ENCODE measurements at regions not wholly inside any gene's neighbourhood (a gene's known extent, or its start where the extent isn't known, plus 50 kb on each side); places are given as distances from the start of the nearest gene placed in this dataset.

DNA sequence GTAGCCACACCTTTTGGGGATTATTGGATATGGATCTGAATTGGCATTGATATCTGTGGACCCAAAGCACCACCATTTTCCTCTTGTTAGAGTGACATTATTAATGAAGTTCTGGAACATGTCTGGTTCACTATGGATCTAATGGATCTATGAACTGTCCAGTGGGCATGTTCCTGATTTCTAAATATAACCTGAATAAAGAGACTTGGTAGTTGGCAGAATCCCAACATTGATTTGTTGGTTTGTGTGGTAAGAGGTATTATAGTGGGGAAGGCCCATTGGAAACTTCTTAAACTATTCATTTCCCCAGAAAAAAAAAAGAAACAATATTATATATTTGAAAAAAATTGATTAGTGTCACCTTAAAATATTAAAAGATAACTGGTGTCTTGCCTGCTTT lies 312.6 kb downstream of the HTR1B start:
- no peak overlapping the region for H3K4me2 ChIP-seq
- H3K27ac ChIP-seq: no peak overlapping the region
- H3K79me2 ChIP-seq (ENCODE audit: insufficient read depth, low read depth): no peaks in the 10 kb centered on the region
- H3K9ac ChIP-seq: no peak overlapping the region
- no peaks in the 10 kb centered on the region for H3K4me1 ChIP-seq (ENCODE audit: low read depth, poor library complexity, severe bottlenecking)
- TF ChIP-seq, protein P1, sequence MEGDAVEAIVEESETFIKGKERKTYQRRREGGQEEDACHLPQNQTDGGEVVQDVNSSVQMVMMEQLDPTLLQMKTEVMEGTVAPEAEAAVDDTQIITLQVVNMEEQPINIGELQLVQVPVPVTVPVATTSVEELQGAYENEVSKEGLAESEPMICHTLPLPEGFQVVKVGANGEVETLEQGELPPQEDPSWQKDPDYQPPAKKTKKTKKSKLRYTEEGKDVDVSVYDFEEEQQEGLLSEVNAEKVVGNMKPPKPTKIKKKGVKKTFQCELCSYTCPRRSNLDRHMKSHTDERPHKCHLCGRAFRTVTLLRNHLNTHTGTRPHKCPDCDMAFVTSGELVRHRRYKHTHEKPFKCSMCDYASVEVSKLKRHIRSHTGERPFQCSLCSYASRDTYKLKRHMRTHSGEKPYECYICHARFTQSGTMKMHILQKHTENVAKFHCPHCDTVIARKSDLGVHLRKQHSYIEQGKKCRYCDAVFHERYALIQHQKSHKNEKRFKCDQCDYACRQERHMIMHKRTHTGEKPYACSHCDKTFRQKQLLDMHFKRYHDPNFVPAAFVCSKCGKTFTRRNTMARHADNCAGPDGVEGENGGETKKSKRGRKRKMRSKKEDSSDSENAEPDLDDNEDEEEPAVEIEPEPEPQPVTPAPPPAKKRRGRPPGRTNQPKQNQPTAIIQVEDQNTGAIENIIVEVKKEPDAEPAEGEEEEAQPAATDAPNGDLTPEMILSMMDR (conservative IDR thresholded peaks at IDR 0.05; ENCODE audit: low read depth, low read length): no peak
- H3K36me3 ChIP-seq (ENCODE audit: insufficient read depth): no peaks in the 10 kb centered on the region
- no peak overlapping the region for H3K4me3 ChIP-seq (IDR thresholded peaks at IDR 0.05; ENCODE audit: insufficient read depth, low read depth, low read length)
- no peaks in the 10 kb centered on the region for H4K20me1 ChIP-seq (ENCODE audit: insufficient read depth)
- H2AFZ ChIP-seq (ENCODE audit: low read depth): no peak overlapping the region
- no peaks in the 10 kb centered on the region for H3K27me3 ChIP-seq (ENCODE audit: insufficient read depth, low read depth)

DNA sequence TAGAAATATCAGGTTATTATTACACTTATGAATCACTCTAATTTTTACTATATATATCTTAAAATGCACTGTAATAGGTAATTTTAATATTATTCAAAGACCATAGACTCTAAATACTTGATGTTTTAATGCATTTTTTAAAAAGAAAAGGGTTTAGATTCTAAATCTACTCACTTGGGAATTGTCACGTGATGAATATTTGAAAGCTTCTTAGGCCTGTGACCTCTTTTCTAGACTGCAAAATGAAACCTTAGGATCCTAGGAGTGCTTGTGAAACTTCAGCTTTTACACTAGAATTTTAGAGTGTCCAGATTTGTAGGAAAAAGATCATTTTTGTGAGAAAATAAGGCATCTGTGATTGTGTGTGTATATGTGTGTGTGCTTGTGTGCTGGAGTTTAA lies 318.0 kb downstream of the HTR1B start:
- Histone ChIP-seq H3K36me3 (ENCODE audit: insufficient read depth) (no peaks in the 10 kb centered on the region), H3K4me3 (IDR thresholded peaks at IDR 0.05; ENCODE audit: insufficient read depth, low read depth, low read length) (no peak overlapping the region), H3K4me1 (ENCODE audit: low read depth, poor library complexity, severe bottlenecking) (no peaks in the 10 kb centered on the region), H4K20me1 (ENCODE audit: insufficient read depth) (no peaks in the 10 kb centered on the region), H3K27me3 (ENCODE audit: insufficient read depth, low read depth) (no peaks in the 10 kb centered on the region), H3K9ac (no peak overlapping the region), H2AFZ (ENCODE audit: low read depth) (no peak overlapping the region), H3K4me2 (no peak overlapping the region), H3K79me2 (ENCODE audit: insufficient read depth, low read depth) (no peaks in the 10 kb centered on the region), H3K27ac (no peak overlapping the region)
- TF ChIP-seq, protein P1 (conservative IDR thresholded peaks at IDR 0.05; ENCODE audit: low read depth, low read length): no peak

DNA sequence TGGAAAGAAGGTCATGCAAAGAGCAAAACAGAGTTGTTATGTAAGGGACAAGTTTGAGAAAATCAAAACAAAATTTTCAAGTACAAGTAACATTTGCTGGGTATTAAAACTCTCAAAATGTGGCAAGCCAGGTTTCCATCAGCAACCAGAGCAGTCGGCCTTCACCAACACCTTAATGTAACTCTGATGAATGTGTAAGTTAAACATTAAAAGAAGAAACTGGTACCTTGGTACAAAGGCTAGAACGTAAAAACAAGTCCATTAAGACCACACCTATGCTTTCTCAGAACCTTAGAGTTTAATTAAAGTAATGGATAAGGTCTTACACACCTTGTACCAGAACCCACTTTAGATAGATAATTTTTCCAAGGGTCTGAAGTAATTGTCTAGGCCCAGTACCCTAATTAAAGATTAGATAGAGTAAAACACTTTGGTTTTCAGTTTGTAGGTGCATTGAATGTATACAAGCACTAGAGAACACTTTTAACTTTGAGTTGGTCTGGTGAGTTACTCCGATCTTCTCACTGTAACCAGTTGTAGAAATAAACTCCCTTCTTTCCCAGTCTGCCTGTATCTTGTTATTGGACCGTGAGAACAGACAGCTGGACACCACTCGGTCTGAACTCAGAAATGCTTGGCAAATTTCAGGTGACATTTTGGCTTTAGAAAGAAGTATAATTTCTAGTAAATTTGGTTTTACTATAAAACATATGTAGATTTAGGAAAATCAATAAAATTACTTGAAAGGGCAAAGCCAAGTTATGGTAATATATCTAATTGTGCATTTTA lies 319.4 kb downstream of the HTR1B start:
- no peaks in the 10 kb centered on the region for H4K20me1 ChIP-seq (ENCODE audit: insufficient read depth)
- H2AFZ ChIP-seq (ENCODE audit: low read depth): no peak overlapping the region
- H3K4me2 ChIP-seq: no peak overlapping the region
- H3K4me1 ChIP-seq (ENCODE audit: low read depth, poor library complexity, severe bottlenecking): no peaks in the 10 kb centered on the region
- H3K4me3 ChIP-seq (IDR thresholded peaks at IDR 0.05; ENCODE audit: insufficient read depth, low read depth, low read length): no peak overlapping the region
- no peak overlapping the region for H3K9ac ChIP-seq
- TF ChIP-seq, protein P1 (conservative IDR thresholded peaks at IDR 0.05; ENCODE audit: low read depth, low read length): no peak
- no peak overlapping the region for H3K27ac ChIP-seq
- no peaks in the 10 kb centered on the region for H3K79me2 ChIP-seq (ENCODE audit: insufficient read depth, low read depth)
- no peaks in the 10 kb centered on the region for H3K27me3 ChIP-seq (ENCODE audit: insufficient read depth, low read depth)
- H3K36me3 ChIP-seq (ENCODE audit: insufficient read depth): no peaks in the 10 kb centered on the region

DNA sequence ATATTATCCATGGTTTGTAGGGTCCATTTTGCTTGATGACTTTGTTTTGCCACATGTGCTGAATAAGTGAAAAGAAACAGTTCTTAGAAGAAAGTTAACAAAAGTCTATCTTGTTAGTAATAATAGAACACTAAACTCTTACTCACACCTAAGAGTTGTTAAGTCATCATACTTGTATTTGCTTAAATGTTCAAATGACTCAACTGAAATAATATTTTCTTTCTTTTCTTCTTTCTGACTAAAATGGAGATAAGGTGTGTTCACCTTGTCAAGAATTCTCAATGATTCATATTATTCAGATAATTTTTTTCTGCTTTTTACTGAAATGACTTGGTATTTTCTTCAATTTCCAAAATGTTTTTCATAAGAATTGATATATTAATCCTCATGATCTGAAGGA lies 327.2 kb downstream of the HTR1B start:
- Histone ChIP-seq H3K36me3 (ENCODE audit: insufficient read depth) (no peaks in the 10 kb centered on the region), H3K4me1 (ENCODE audit: low read depth, poor library complexity, severe bottlenecking) (no peaks in the 10 kb centered on the region), H3K9ac (no peak overlapping the region), H4K20me1 (ENCODE audit: insufficient read depth) (no peaks in the 10 kb centered on the region), H3K4me3 (IDR thresholded peaks at IDR 0.05; ENCODE audit: insufficient read depth, low read depth, low read length) (no peak overlapping the region), H3K27me3 (ENCODE audit: insufficient read depth, low read depth) (no peaks in the 10 kb centered on the region), H2AFZ (ENCODE audit: low read depth) (no peak overlapping the region), H3K27ac (no peak overlapping the region), H3K79me2 (ENCODE audit: insufficient read depth, low read depth) (no peaks in the 10 kb centered on the region), H3K4me2 (no peak overlapping the region)
- TF ChIP-seq, protein P1 (conservative IDR thresholded peaks at IDR 0.05; ENCODE audit: low read depth, low read length): no peak
